Neuronal stem cell (in vitro differentiated cells): ENCODE measurements at regions not wholly inside any gene's neighbourhood (a gene's known extent, or its start where the extent isn't known, plus 50 kb on each side); places are given as distances from the start of the nearest gene placed in this dataset.
"Not testable (repeated sequence)": the region's sequence is repeated elsewhere in the genome, so short reads cannot be mapped to it uniquely, and the experiment has no call there.

Source experiments
- DNase-seq: peaks from one replicate; pipeline ENCODE4 v3.0.0-alpha.2; 2013; ENCODE audit warnings: low spot score
- H2AFZ ChIP-seq: one replicate; pipeline ENCODE4 v1.6.1; 2013; ENCODE audit warnings: mild to moderate bottlenecking, low read length, inconsistent platforms
- H2AK5ac ChIP-seq: 2 replicates; pipeline ENCODE4 v1.6.1; 2013; ENCODE audit warnings: low read depth, mild to moderate bottlenecking, inconsistent platforms, low read length, moderate library complexity, mixed read lengths
- H2BK120ac ChIP-seq: 2 replicates; pipeline ENCODE4 v1.6.1; 2013; ENCODE audit warnings: low read depth, mild to moderate bottlenecking, inconsistent platforms, low read length, moderate library complexity, mixed read lengths
- H2BK12ac ChIP-seq: one replicate; pipeline ENCODE4 v1.6.1; 2013; ENCODE audit warnings: low read length, inconsistent platforms
- H2BK15ac ChIP-seq: 2 replicates; pipeline ENCODE4 v1.6.1; 2013; ENCODE audit warnings: mild to moderate bottlenecking, low read length, inconsistent platforms, mixed read lengths
- H2BK5ac ChIP-seq: one replicate; pipeline ENCODE4 v1.6.1; 2013; ENCODE audit warnings: inconsistent platforms, mild to moderate bottlenecking, low read length, moderate library complexity
- H3K14ac ChIP-seq: one replicate; pipeline ENCODE4 v1.6.1; 2013; ENCODE audit warnings: low read length, inconsistent platforms
- H3K18ac ChIP-seq: 2 replicates; pipeline ENCODE4 v1.6.1; 2013; ENCODE audit warnings: low read length, inconsistent platforms
- H3K23ac ChIP-seq: 2 replicates; pipeline ENCODE4 v1.6.1; 2013; ENCODE audit warnings: low read depth, mild to moderate bottlenecking, mixed read lengths, low read length, inconsistent platforms; ENCODE audit not compliant: poor library complexity
- H3K27ac ChIP-seq: replicated peaks from 3 replicates; pipeline ENCODE4 v1.5.1; 2013; ENCODE audit warnings: low read length, inconsistent platforms
- H3K27me3 ChIP-seq, 3 experiments: 2 replicates each; pipeline ENCODE4 v1.6.1; 2013; ENCODE audit warnings: low read length in 3 of 3, mild to moderate bottlenecking in 2 of 3, inconsistent platforms in 1 of 3, low read depth in 1 of 3, mixed read lengths in 1 of 3, moderate library complexity in 1 of 3; ENCODE audit not compliant: control insufficient read depth in 3 of 3, insufficient read depth in 3 of 3
- H3K36me3 ChIP-seq, 2 donors: replicated peaks in 1 of 2; 2 replicates each; pipeline ENCODE4 v1.6.1; 2013; ENCODE audit warnings: low read length in 2 of 2; ENCODE audit not compliant: control insufficient read depth in 2 of 2, insufficient read depth in 2 of 2
- H3K4ac ChIP-seq: 2 replicates; pipeline ENCODE4 v1.6.1; 2013; ENCODE audit warnings: inconsistent platforms, mild to moderate bottlenecking, low read length, moderate library complexity
- H3K4me1 ChIP-seq, 2 donors: 1 replicate in 1 of 2; 2 replicates in 1 of 2; pipeline ENCODE4 v1.6.1; 2013; ENCODE audit warnings: low read length in 2 of 2, low read depth in 1 of 2; ENCODE audit not compliant: control insufficient read depth in 2 of 2, insufficient read depth in 1 of 2
- H3K4me2 ChIP-seq: one replicate; pipeline ENCODE4 v1.6.1; 2013; ENCODE audit warnings: mild to moderate bottlenecking, low read length, inconsistent platforms; ENCODE audit not compliant: insufficient read depth, poor library complexity, severe bottlenecking
- H3K4me3 ChIP-seq, 2 donors: 2 replicates each; pipeline ENCODE4 v1.5.1; 2013; ENCODE audit warnings: low read length in 2 of 2, mild to moderate bottlenecking in 2 of 2, inconsistent platforms in 1 of 2, moderate library complexity in 1 of 2
- H3K79me1 ChIP-seq: one replicate; pipeline ENCODE4 v1.6.1; 2013; ENCODE audit warnings: low read depth, mild to moderate bottlenecking, inconsistent platforms, low read length, moderate library complexity
- H3K9ac ChIP-seq: one replicate; pipeline ENCODE4 v1.6.1; 2013; ENCODE audit warnings: mild to moderate bottlenecking, low read depth, low read length, inconsistent platforms; ENCODE audit not compliant: poor library complexity
- H3K9me3 ChIP-seq, 2 donors: replicated peaks in 1 of 2; 2 replicates each; pipeline versions ENCODE3 to v1.6.1; 2013; ENCODE audit warnings: low read length in 2 of 2, mild to moderate bottlenecking in 2 of 2, inconsistent platforms in 1 of 2, low read depth in 1 of 2, mixed read lengths in 1 of 2, moderate library complexity in 1 of 2; ENCODE audit not compliant: control insufficient read depth in 2 of 2, insufficient read depth in 1 of 2
- H4K8ac ChIP-seq: one replicate; pipeline ENCODE4 v1.6.1; 2013; ENCODE audit warnings: low read depth, mild to moderate bottlenecking, inconsistent platforms, low read length, moderate library complexity
- H4K91ac ChIP-seq: one replicate; pipeline ENCODE4 v1.6.1; 2013; ENCODE audit warnings: low read length, low read depth, mild to moderate bottlenecking, inconsistent platforms; ENCODE audit not compliant: poor library complexity
- WGBS, 2 donors: extraction: QIAGEN DNeasy Blood & Tissue Kit; methylation state at CpG; one replicate each; pipeline ENCODE4 v1.1.7; 2013; ENCODE audit warnings: missing lambda C conversion rate in 2 of 2, mixed read lengths in 1 of 2; ENCODE audit not compliant: insufficient read length in 2 of 2, insufficient replicate concordance in 1 of 2; ENCODE audit errors: extremely low coverage in 2 of 2; 5-methylcytosine and 5-hydroxymethylcytosine counted together

GRCh38 chr2:176924909-176925534 is 287.6 kb upstream of the HNRNPA3 start:
- no peak overlapping the region for H3K9ac ChIP-seq
- H2AK5ac ChIP-seq = no peak overlapping the region
- H3K79me1 ChIP-seq = no peaks in the 10 kb centered on the region
- no peak overlapping the region for H2BK15ac ChIP-seq
- no peaks in the 10 kb centered on the region for H3K9me3 ChIP-seq
- H3K27me3 ChIP-seq = no peaks in the 10 kb centered on the region
- no peak overlapping the region for H3K27ac ChIP-seq
- no peak overlapping the region for H2AFZ ChIP-seq
- H3K4me1 ChIP-seq = no peaks in the 10 kb centered on the region
- DNase-seq = no peak
- no peaks in the 10 kb centered on the region for H3K36me3 ChIP-seq
- no peak overlapping the region for H2BK5ac ChIP-seq
- no peak overlapping the region for H3K14ac ChIP-seq
- no CpG with 5 or more reads among the region's 7 CpGs for WGBS, 2 donors
- no peak overlapping the region for H3K23ac ChIP-seq
- no peak overlapping the region for H3K4ac ChIP-seq
- no peak overlapping the region for H3K18ac ChIP-seq
- H3K4me3 ChIP-seq = no peak overlapping the region
- H3K4me2 ChIP-seq = no peak overlapping the region
- no peak overlapping the region for H2BK12ac ChIP-seq
- H4K8ac ChIP-seq = no peak overlapping the region
- H4K91ac ChIP-seq = no peak overlapping the region
- H2BK120ac ChIP-seq = no peak overlapping the region

GRCh38 chr2:176926453-176926852 is 286.1 kb upstream of the HNRNPA3 start:
- Histone ChIP-seq H4K91ac (no peak overlapping the region), H3K79me1 (no peaks in the 10 kb centered on the region), H3K18ac (no peak overlapping the region), H3K23ac (no peak overlapping the region), H3K9ac (no peak overlapping the region), H3K9me3 (no peaks in the 10 kb centered on the region), H2BK5ac (no peak overlapping the region), H2BK15ac (no peak overlapping the region), H3K4me1 (no peaks in the 10 kb centered on the region), H2AK5ac (no peak overlapping the region), H3K36me3 (no peaks in the 10 kb centered on the region), H3K14ac (no peak overlapping the region), H3K4ac (no peak overlapping the region), H3K4me2 (no peak overlapping the region), H3K27ac (no peak overlapping the region), H2AFZ (no peak overlapping the region), H3K27me3 (no peaks in the 10 kb centered on the region), H2BK120ac (no peak overlapping the region), H4K8ac (no peak overlapping the region), H2BK12ac (no peak overlapping the region), H3K4me3 (no peak overlapping the region)
- no CpG with 5 or more reads among the region's 1 CpG for WGBS, 2 donors
- no peak for DNase-seq

GRCh38 chr2:176929387-176929786 is 283.2 kb upstream of the HNRNPA3 start:
- H3K27me3 ChIP-seq, H3K27ac ChIP-seq, DNase-seq, H3K23ac ChIP-seq, H2AFZ ChIP-seq, H3K4me1 ChIP-seq, H3K79me1 ChIP-seq, H3K18ac ChIP-seq, H2BK15ac ChIP-seq, H2BK5ac ChIP-seq, H2BK12ac ChIP-seq, H3K36me3 ChIP-seq, H3K4me2 ChIP-seq, H3K4me3 ChIP-seq, H2BK120ac ChIP-seq, H3K4ac ChIP-seq, H3K9ac ChIP-seq, H4K8ac ChIP-seq, H4K91ac ChIP-seq, H2AK5ac ChIP-seq, H3K9me3 ChIP-seq, H3K14ac ChIP-seq: not testable (repeated sequence)
- no CpG with 5 or more reads among the region's 2 CpGs for WGBS, 2 donors

GRCh38 chr2:176931588-176932563 is 280.7 kb upstream of the HNRNPA3 start:
- Histone ChIP-seq H2AFZ (no peak overlapping the region), H3K36me3 (no peaks in the 10 kb centered on the region), H3K4me2 (no peak overlapping the region), H3K27me3 (peaks cover 0 to 4% (median 0%) of the 10 kb centered on the region in 3 experiments), H3K23ac (no peak overlapping the region), H3K4me1 (no peaks in the 10 kb centered on the region), H4K8ac (no peak overlapping the region), H3K18ac (no peak overlapping the region), H2BK15ac (no peak overlapping the region), H3K9ac (no peak overlapping the region), H3K9me3 (no peaks in the 10 kb centered on the region), H3K4ac (no peak overlapping the region), H2BK5ac (no peak overlapping the region), H3K14ac (no peak overlapping the region), H2BK12ac (no peak overlapping the region), H3K79me1 (no peaks in the 10 kb centered on the region), H3K27ac (no peak overlapping the region), H2AK5ac (no peak overlapping the region), H3K4me3 (no peak overlapping the region), H2BK120ac (no peak overlapping the region), H4K91ac (no peak overlapping the region)
- DNase-seq = no peak
- no CpG with 5 or more reads among the region's 8 CpGs for WGBS, 2 donors
